K562 (cell line): ENCODE measurements at regions not wholly inside any gene's neighbourhood (a gene's known extent, or its start where the extent isn't known, plus 50 kb on each side); places are given as distances from the start of the nearest gene placed in this dataset.

Experiments used
- ATAC-seq: fragments of 200-7000 bp; cut with Tn5 transposase; 3 replicates; pipeline ENCODE4 v1.9.1; 2020; ENCODE audit warnings: moderate library complexity
- BruUV-seq: library from RNA; stranded (reverse); fragments of 400-500 nt; replicated peaks from 2 replicates; lab custom pipeline; 2021; lab: Mats Ljungman, UMichigan
- CTCF ChIA-PET: fragments of 300-600 bp; formaldehyde crosslinking; extraction: SDS; loops from one replicate; lab custom pipeline; 2021; ENCODE audit warnings: low intra/inter-chr PET ratio; lab: Yijun Ruan, JAX
- POLR2A ChIA-PET: fragments of 300-600, 350-650 bp; sonication (Branson Sonifier 250); formaldehyde crosslinking; extraction: SDS; loops from one replicate; lab custom pipeline; 2021; ENCODE audit warnings: antibody characterized with exemption, inconsistent platforms; lab: Yijun Ruan, JAX
- DNase-seq, 4 experiments: peaks; one replicate each; pipeline versions ENCODE4 v3.0.0 to v3.0.0-alpha.2; 2011 to 2018; ENCODE audit warnings: low spot score in 3 of 4, mixed read lengths in 3 of 4; ENCODE audit errors: extremely low read depth in 1 of 4
- FAIRE-seq: peaks from 2 replicates; lab custom pipeline; 2011; peaks lifted over from hg19 to GRCh38; lab: Jason Lieb, UNC
- H2AFZ ChIP-seq: 2 replicates; pipeline ENCODE4 v1.6.0; 2011; ENCODE audit warnings: low read depth, low read length, control low read depth, inconsistent platforms
- H3K27ac ChIP-seq: fragments of 200-600 bp; 3 replicates; pipeline ENCODE4 v1.8.0; 2011; ENCODE audit warnings: low read depth, mild to moderate bottlenecking, control low read depth, inconsistent platforms, low read length, moderate library complexity, mixed read lengths; ENCODE audit errors: extremely low read depth
- H3K27me3 ChIP-seq, 2 experiments: fragments of 300-600 bp in 1 of 2; 2 replicates in 1 of 2; 3 replicates in 1 of 2; pipeline versions ENCODE4 v1.6.0 to v1.8.0; 2011; ENCODE audit warnings: inconsistent platforms in 2 of 2, low read length in 2 of 2, mild to moderate bottlenecking in 1 of 2, mixed read lengths in 1 of 2, moderate library complexity in 1 of 2; ENCODE audit not compliant: control insufficient read depth in 2 of 2, insufficient read depth in 2 of 2
- H3K36me3 ChIP-seq: fragments of 300-600 bp; 3 replicates; pipeline ENCODE4 v1.8.0; 2011; ENCODE audit warnings: mild to moderate bottlenecking, low read length, inconsistent platforms; ENCODE audit not compliant: control insufficient read depth, insufficient read depth
- H3K4me1 ChIP-seq, 2 experiments: fragments of 200-600 bp in 1 of 2; replicated peaks in 1 of 2; 2 replicates in 1 of 2; 3 replicates in 1 of 2; pipeline versions ENCODE4 v1.5.1 to v1.8.0; 2011; ENCODE audit warnings: inconsistent platforms in 2 of 2, low read length in 2 of 2, mild to moderate bottlenecking in 1 of 2, mixed read lengths in 1 of 2, moderate library complexity in 1 of 2; ENCODE audit not compliant: control insufficient read depth in 2 of 2, insufficient read depth in 2 of 2
- H3K4me2 ChIP-seq: 2 replicates; pipeline ENCODE4 v1.6.1; 2011; ENCODE audit warnings: low read length, control low read depth, inconsistent platforms, mixed read lengths; ENCODE audit not compliant: insufficient read depth
- H3K4me3 ChIP-seq: fragments of 200-600 bp; sonication (generic), shearing (Covaris generic); 2 replicates; pipeline ENCODE4 v1.5.1; 2016; ENCODE audit warnings: control low read depth, inconsistent platforms
- H3K79me2 ChIP-seq: fragments of 200-600 bp; 3 replicates; pipeline ENCODE4 v1.8.0; 2011; ENCODE audit warnings: low read length, inconsistent platforms; ENCODE audit not compliant: control insufficient read depth, insufficient read depth
- H3K9ac ChIP-seq, 2 experiments: 2 replicates each; pipeline versions ENCODE4 v1.6.0 to v1.6.1; 2011; ENCODE audit warnings: low read depth in 2 of 2, low read length in 2 of 2, control low read depth in 1 of 2, inconsistent platforms in 1 of 2, mild to moderate bottlenecking in 1 of 2, mixed read lengths in 1 of 2; ENCODE audit not compliant: insufficient read depth in 1 of 2
- H3K9me1 ChIP-seq: one replicate; pipeline ENCODE4 v1.6.0; 2011; ENCODE audit warnings: inconsistent platforms, mild to moderate bottlenecking, low read length, moderate library complexity; ENCODE audit not compliant: control insufficient read depth, insufficient read depth
- H3K9me3 ChIP-seq: replicated peaks from 2 replicates; pipeline ENCODE4 v1.5.1; 2011; ENCODE audit warnings: low read depth, low read length, inconsistent platforms; ENCODE audit not compliant: control insufficient read depth, insufficient read depth
- H4K20me1 ChIP-seq: replicated peaks from 2 replicates; pipeline ENCODE4 v1.6.1; 2011; ENCODE audit warnings: low read length, inconsistent platforms, mixed read lengths; ENCODE audit not compliant: control insufficient read depth, insufficient read depth
- BHLHE40 ChIP-seq: IDR thresholded peaks from 2 replicates; pipeline ENCODE4 v1.6.1; 2011; ENCODE audit warnings: low read length, improper control_type of control experiment
- MLX ChIP-seq, 2 experiments: fragments of 450-650 bp in 1 of 2; sonication (generic) in 1 of 2; formaldehyde crosslinking; conservative IDR thresholded peaks; 2 replicates each; pipeline versions ENCODE4 v1.4.0 to v1.8.1; 2020 to 2022; ENCODE audit warnings: mild to moderate bottlenecking in 1 of 2, missing genetic modification reagents in 1 of 2
- TEAD1 ChIP-seq, 2 experiments: fragments of 450-650 bp in 1 of 2; sonication (generic) in 1 of 2; formaldehyde crosslinking; IDR thresholded peaks; 2 replicates each; pipeline versions ENCODE4 v1.4.0 to v1.8.0; 2020 to 2022; ENCODE audit warnings: mild to moderate bottlenecking in 2 of 2, missing genetic modification reagents in 1 of 2
- TEAD2 ChIP-seq: fragments of 450-650 bp; IDR thresholded peaks from 2 replicates; pipeline ENCODE4 v1.6.1; 2016; ENCODE audit warnings: missing genetic modification characterization, control low read depth, missing compliant biosample characterization
- TEAD4 ChIP-seq, 2 experiments: sonication (generic) in 1 of 2; formaldehyde crosslinking in 1 of 2; IDR thresholded peaks; 2 replicates each; pipeline versions ENCODE4 v1.6.1 to v1.8.0; 2012 to 2022; ENCODE audit warnings: borderline replicate concordance in 1 of 2, inconsistent platforms in 1 of 2, low read length in 1 of 2, mild to moderate bottlenecking in 1 of 2, missing genetic modification reagents in 1 of 2
- TRIM24 ChIP-seq, 2 experiments: fragments of 450-650 bp; IDR thresholded peaks; 2 replicates each; pipeline ENCODE4 v1.6.1; 2016
- WGBS: fragments of 100-300 bp; shearing (Covaris generic); methylation state at CpG from one replicate; pipeline ENCODE4 v1.1.6; 2016; ENCODE audit warnings: low coverage, mixed read lengths; ENCODE audit not compliant: insufficient coverage; ENCODE audit errors: missing lambda C conversion rate; 5-methylcytosine and 5-hydroxymethylcytosine counted together
- in situ Hi-C: fragments of 300-500 bp; cut with MboI; formaldehyde crosslinking; loops from 4 replicates; pipeline ENCODE4 v1.15.0; 2018; ENCODE audit warnings: inconsistent platforms, mixed read lengths
- intact Hi-C: fragments of 100-400 bp; cut with micrococcal nuclease; formaldehyde crosslinking; loops from 2 replicates; pipeline ENCODE4 v1.14.2; 2022
- TF ChIP-seq, protein P1 (sequence below), 3 experiments: IDR thresholded peaks in 2 of 3; conservative IDR thresholded peaks in 1 of 3; 2 replicates each; pipeline ENCODE4 v1.5.1; 2011 to 2012; ENCODE audit warnings: low read length in 3 of 3, mild to moderate bottlenecking in 3 of 3, control low read depth in 2 of 3, improper control_type of control experiment in 1 of 3, inconsistent platforms in 1 of 3, low read depth in 1 of 3, mixed read lengths in 1 of 3, moderate library complexity in 1 of 3; ENCODE audit not compliant: insufficient read depth in 2 of 3

DNA sequence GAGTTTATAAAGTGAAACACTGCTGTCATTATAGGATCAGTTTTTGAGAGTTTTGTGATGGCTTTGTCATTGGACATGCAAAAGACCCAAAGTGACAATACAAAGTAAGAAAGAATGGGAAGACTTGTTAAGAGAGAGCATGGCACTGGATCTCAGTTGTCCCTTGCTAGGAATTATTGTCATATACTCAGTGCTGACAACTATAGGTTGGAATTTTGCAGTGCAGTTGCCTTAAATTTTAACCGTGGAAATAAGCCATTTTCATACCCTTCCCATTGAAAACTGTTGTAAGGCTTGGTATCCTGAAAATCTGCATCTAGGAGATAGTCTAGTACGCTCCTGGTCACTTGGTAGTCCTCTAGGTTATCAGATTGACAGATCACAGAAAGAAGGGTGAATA, 1156.7 kb downstream of the GATA3 start:
- ATAC-seq (no peak), FAIRE-seq (no peak), DNase-seq (no peak)
- Histone ChIP-seq H4K20me1 (no peaks in the 10 kb centered on the region), H3K9ac (no peak overlapping the region), H3K9me3 (no peaks in the 10 kb centered on the region), H3K27me3 (no peaks in the 10 kb centered on the region), H3K4me1 (no peaks in the 10 kb centered on the region), H3K79me2 (no peaks in the 10 kb centered on the region), H2AFZ (no peak overlapping the region), H3K36me3 (no peaks in the 10 kb centered on the region), H3K27ac (no peak overlapping the region), H3K4me2 (no peak overlapping the region), H3K4me3 (no peak overlapping the region), H3K9me1 (no peaks in the 10 kb centered on the region)
- no TSS peak for BruUV-seq
- POLR2A ChIA-PET, result no interaction called here
- intact Hi-C loops, result no loop called here
- CTCF ChIA-PET, result interaction anchor here (0.6 kb wide), 1 partner anchor 1340 kb away, joined by 3 read pairs; no protein-coding TSS in a partner anchor
- in situ Hi-C loops, result no loop called here
- 0% methylated on average over 2 of the region's 2 CpGs for WGBS
- TF ChIP-seq TEAD1 (CRISPR knock-in tag; IDR thresholded peaks at IDR 0.05) (peak in 1 of 2 experiments; percentile 82; a peak in 2 of 4 replicates), TEAD2 (tag) (peak; percentile 86), MLX (CRISPR knock-in tag; conservative IDR thresholded peaks at IDR 0.05) (no peak), BHLHE40 (no peak), TRIM24 (IDR thresholded peaks at IDR 0.05) (no peak), TEAD4 (IDR thresholded peaks at IDR 0.05; ENCODE audit: low read length) (peak; percentile 46; the same call in 1 of the 2 replicates), TEAD4 (CRISPR knock-in tag; IDR thresholded peaks at IDR 0.05; ENCODE audit: borderline replicate concordance) (no peak)
- TF ChIP-seq, protein P1, sequence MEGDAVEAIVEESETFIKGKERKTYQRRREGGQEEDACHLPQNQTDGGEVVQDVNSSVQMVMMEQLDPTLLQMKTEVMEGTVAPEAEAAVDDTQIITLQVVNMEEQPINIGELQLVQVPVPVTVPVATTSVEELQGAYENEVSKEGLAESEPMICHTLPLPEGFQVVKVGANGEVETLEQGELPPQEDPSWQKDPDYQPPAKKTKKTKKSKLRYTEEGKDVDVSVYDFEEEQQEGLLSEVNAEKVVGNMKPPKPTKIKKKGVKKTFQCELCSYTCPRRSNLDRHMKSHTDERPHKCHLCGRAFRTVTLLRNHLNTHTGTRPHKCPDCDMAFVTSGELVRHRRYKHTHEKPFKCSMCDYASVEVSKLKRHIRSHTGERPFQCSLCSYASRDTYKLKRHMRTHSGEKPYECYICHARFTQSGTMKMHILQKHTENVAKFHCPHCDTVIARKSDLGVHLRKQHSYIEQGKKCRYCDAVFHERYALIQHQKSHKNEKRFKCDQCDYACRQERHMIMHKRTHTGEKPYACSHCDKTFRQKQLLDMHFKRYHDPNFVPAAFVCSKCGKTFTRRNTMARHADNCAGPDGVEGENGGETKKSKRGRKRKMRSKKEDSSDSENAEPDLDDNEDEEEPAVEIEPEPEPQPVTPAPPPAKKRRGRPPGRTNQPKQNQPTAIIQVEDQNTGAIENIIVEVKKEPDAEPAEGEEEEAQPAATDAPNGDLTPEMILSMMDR (IDR thresholded peaks at IDR 0.05 in 2 of 3, conservative IDR thresholded peaks at IDR 0.05 in 1 of 3; ENCODE audit: insufficient read depth in 2 of 3, low read depth in 1 of 3, low read length in 3 of 3), result peak in 1 of 3 experiments; percentile 24; a peak in 1 of 6 replicates
